NCI-H2227 treated with DMSO at 0.1 percent for 48 hours (cell line): ENCODE measurements at regions not wholly inside any gene's neighbourhood (a gene's known extent, or its start where the extent isn't known, plus 50 kb on each side); places are given as distances from the start of the nearest gene placed in this dataset.

Source experiments
- DNase-seq: peaks from one replicate; lab custom pipeline; 2025; lab: John Stamatoyannopoulos, UW

- DNase-seq = no peak
Observed at GRCh38 chr2:143953451-143954030, 566.4 kb downstream of the ZEB2 start.

GRCh38 chr2:143952536-143952935 lies 567.4 kb downstream of the ZEB2 start:
- no peak for DNase-seq

GRCh38 chr2:143950704-143951103 lies 569.2 kb downstream of the ZEB2 start:
- no peak for DNase-seq

- DNase-seq = no peak
Observed at GRCh38 chr2:143949121-143949848, 570.6 kb downstream of the ZEB2 start.

GRCh38 chr2:143948710-143949109 lies 571.2 kb downstream of the ZEB2 start:
- DNase-seq = no peak

GRCh38 chr2:143946436-143947391 lies 573.2 kb downstream of the ZEB2 start:
- DNase-seq = peak; percentile 80

- DNase-seq = no peak
Observed at GRCh38 chr2:143942486-143942885, 577.4 kb downstream of the ZEB2 start.

- no peak for DNase-seq
Observed at GRCh38 chr2:143940720-143941119, 579.2 kb downstream of the ZEB2 start.

GRCh38 chr2:143939626-143940330 lies 580.1 kb downstream of the ZEB2 start:
- no peak for DNase-seq

- peak; percentile 61 for DNase-seq
Observed at GRCh38 chr2:143937723-143938350, 582.1 kb downstream of the ZEB2 start.

GRCh38 chr2:143936848-143937722 lies 582.8 kb downstream of the ZEB2 start:
- DNase-seq = peak; percentile 61

- DNase-seq = no peak
Observed at GRCh38 chr2:143936538-143936847, 583.4 kb downstream of the ZEB2 start.

- DNase-seq = no peak
Observed at GRCh38 chr2:143935482-143935752, 584.5 kb downstream of the ZEB2 start.

GRCh38 chr2:143934626-143935481 lies 585.1 kb downstream of the ZEB2 start:
- no peak for DNase-seq

GRCh38 chr2:143933946-143934569 lies 585.9 kb downstream of the ZEB2 start:
- DNase-seq = no peak

- no peak for DNase-seq
Observed at GRCh38 chr2:143930891-143931290, 589.0 kb downstream of the ZEB2 start.

GRCh38 chr2:143928613-143929012 lies 591.3 kb downstream of the ZEB2 start:
- DNase-seq = no peak

- no peak for DNase-seq
Observed at GRCh38 chr2:143928184-143928583, 591.7 kb downstream of the ZEB2 start.

GRCh38 chr2:143926736-143927135 lies 593.2 kb downstream of the ZEB2 start:
- no peak for DNase-seq
